H1 (cell line): ENCODE measurements at regions not wholly inside any gene's neighbourhood (a gene's known extent, or its start where the extent isn't known, plus 50 kb on each side); places are given as distances from the start of the nearest gene placed in this dataset.

Experiments
- USF2 ChIP-seq: IDR thresholded peaks from 2 replicates; pipeline ENCODE4 v1.6.1; 2011; ENCODE audit warnings: low read length, improper control_type of control experiment
- ZNF274 ChIP-seq: IDR thresholded peaks from 2 replicates; pipeline ENCODE4 v1.7.0; 2012; ENCODE audit warnings: low read length, borderline replicate concordance; ENCODE audit errors: extremely low read depth

GRCh38 chr4:138458751-138459150 lies 216.6 kb upstream of the SLC7A11 start:
- TF ChIP-seq ZNF274 (no peak), USF2 (no peak)
